ENCODE measurements at regions not wholly inside any gene's neighbourhood (a gene's known extent, or its start where the extent isn't known, plus 50 kb on each side); places are given as distances from the start of the nearest gene placed in this dataset.

GRCh38 chr5:74424162-74424868 is 216.2 kb downstream of the ENC1 start:
- intact Hi-C loops (cut with DNase I; ENCODE audit: low total_unique reads): no loop called here
- TF ChIP-seq CTCF (IDR thresholded peaks at IDR 0.05) (no peak), POLR2A (IDR thresholded peaks at IDR 0.05) (no peak)
- Histone ChIP-seq H3K4me1 (no peaks in the 10 kb centered on the region), H3K4me3 (no peak overlapping the region), H3K36me3 (no peaks in the 10 kb centered on the region), H3K9me3 (no peaks in the 10 kb centered on the region), H3K27me3 (no peaks in the 10 kb centered on the region), H3K27ac (no peak overlapping the region)
- no peak for DNase-seq

GRCh38 chr5:74423383-74423782 is 217.1 kb downstream of the ENC1 start:
- Histone ChIP-seq H3K27me3 (no peaks in the 10 kb centered on the region), H3K4me3 (no peak overlapping the region), H3K36me3 (no peaks in the 10 kb centered on the region), H3K9me3 (no peaks in the 10 kb centered on the region), H3K4me1 (no peaks in the 10 kb centered on the region), H3K27ac (no peak overlapping the region)
- TF ChIP-seq CTCF (IDR thresholded peaks at IDR 0.05): no peak
- no peak for TF ChIP-seq POLR2A (IDR thresholded peaks at IDR 0.05)
- intact Hi-C loops (cut with DNase I; ENCODE audit: low total_unique reads): no loop called here
- DNase-seq: no peak

GRCh38 chr5:74422671-74423070 is 217.9 kb downstream of the ENC1 start:
- Histone ChIP-seq H3K9me3 (no peaks in the 10 kb centered on the region), H3K36me3 (no peaks in the 10 kb centered on the region), H3K4me1 (no peaks in the 10 kb centered on the region), H3K4me3 (no peak overlapping the region), H3K27me3 (no peaks in the 10 kb centered on the region), H3K27ac (no peak overlapping the region)
- DNase-seq: no peak
- TF ChIP-seq CTCF (IDR thresholded peaks at IDR 0.05) (no peak), POLR2A (IDR thresholded peaks at IDR 0.05) (no peak)
- intact Hi-C loops (cut with DNase I; ENCODE audit: low total_unique reads): no loop called here

- H3K36me3 ChIP-seq: no peaks in the 10 kb centered on the region
- intact Hi-C loops (cut with DNase I; ENCODE audit: low total_unique reads): no loop called here
- no peak for DNase-seq
- TF ChIP-seq CTCF (IDR thresholded peaks at IDR 0.05) (no peak), POLR2A (IDR thresholded peaks at IDR 0.05) (no peak)
- H3K9me3 ChIP-seq: no peaks in the 10 kb centered on the region
- H3K4me1 ChIP-seq: no peaks in the 10 kb centered on the region
- no peaks in the 10 kb centered on the region for H3K27me3 ChIP-seq
- H3K4me3 ChIP-seq: no peak overlapping the region
- H3K27ac ChIP-seq: no peak overlapping the region
These were observed 218.5 kb downstream of the ENC1 start for GRCh38 chr5:74422030-74422429.

GRCh38 chr5:74421377-74421776 is 219.2 kb downstream of the ENC1 start:
- intact Hi-C loops (cut with DNase I; ENCODE audit: low total_unique reads): no loop called here
- H3K36me3 ChIP-seq: no peaks in the 10 kb centered on the region
- H3K9me3 ChIP-seq: no peaks in the 10 kb centered on the region
- no peak for TF ChIP-seq CTCF (IDR thresholded peaks at IDR 0.05)
- H3K4me1 ChIP-seq: no peaks in the 10 kb centered on the region
- H3K27ac ChIP-seq: no peak overlapping the region
- H3K4me3 ChIP-seq: no peak overlapping the region
- no peak for DNase-seq
- H3K27me3 ChIP-seq: no peaks in the 10 kb centered on the region

All from uterus (tissue), 3 donors.